Ecto neural progenitor cell (in vitro differentiated cells): ENCODE measurements at regions not wholly inside any gene's neighbourhood (a gene's known extent, or its start where the extent isn't known, plus 50 kb on each side); places are given as distances from the start of the nearest gene placed in this dataset.
"Not testable (repeated sequence)": the region's sequence is repeated elsewhere in the genome, so short reads cannot be mapped to it uniquely, and the experiment has no call there.

ENCODE experiments used
- DNase-seq: peaks from one replicate; pipeline ENCODE4 v3.0.0-alpha.2; 2018; ENCODE audit warnings: low spot score

DNA sequence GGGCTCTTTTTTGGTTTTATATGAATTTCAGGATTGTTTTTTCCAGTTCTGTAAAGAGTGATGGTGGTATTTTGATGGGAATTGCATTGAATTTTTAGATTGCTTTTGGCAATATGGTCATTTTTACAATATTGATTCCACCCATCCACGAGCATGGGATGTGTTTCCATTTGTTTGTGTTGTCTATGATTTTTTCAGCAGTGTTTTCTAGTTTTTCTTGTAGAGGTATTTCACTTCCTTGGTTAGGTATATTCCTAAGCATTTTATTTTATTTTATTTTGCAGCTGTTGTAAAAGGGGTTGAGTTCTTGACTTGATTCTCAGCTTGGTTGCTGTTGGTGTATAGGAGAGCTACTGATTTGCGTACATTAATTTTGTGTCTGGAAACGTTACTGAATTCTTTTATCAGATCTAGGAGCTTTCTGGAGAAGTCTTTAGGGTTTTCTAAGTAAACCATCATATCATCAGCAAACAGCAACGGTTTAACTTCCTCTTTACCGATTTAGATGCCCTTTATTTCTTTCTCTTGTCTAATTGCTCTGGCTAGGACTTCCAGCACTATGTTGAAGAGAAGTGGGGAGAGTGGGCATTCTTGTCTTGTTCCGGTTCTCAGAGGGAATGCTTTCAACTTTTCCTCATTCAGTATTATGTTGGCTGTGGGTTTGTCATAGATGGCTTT is 69.4 kb upstream of the GNG12 start:
- DNase-seq = not testable (repeated sequence)

DNA sequence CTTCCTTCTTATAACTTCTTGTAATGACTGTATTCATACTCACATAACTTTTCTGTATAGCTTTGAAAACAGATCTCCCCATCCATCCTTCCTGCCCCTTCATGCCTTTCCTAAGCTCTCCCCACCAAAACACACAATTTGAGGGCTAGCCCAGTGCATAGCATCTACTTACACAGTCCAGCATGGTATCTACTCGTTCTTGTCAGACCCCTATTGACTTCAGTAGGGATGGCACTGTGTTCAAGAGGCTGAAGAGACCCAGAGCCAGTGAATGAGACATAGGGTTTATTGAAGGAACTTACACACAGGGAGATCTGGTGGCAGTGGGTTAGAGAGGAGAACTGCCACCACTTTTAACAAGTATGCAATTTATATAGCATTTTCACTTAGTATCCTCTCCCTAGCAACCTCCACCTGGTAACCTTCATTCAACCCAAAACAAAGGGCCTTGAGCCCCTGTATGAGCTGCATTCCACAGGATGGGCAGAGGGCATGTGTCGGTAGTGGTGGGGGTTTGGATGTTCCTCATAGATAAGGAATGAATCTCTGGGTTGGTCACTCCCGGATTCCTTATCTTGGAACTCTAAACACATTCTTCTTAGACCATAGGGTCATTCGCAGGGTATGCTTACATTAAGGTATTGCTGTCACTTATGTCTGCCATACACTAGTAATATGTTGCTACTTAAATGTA is 64.9 kb upstream of the GNG12 start:
- no peak for DNase-seq

DNA sequence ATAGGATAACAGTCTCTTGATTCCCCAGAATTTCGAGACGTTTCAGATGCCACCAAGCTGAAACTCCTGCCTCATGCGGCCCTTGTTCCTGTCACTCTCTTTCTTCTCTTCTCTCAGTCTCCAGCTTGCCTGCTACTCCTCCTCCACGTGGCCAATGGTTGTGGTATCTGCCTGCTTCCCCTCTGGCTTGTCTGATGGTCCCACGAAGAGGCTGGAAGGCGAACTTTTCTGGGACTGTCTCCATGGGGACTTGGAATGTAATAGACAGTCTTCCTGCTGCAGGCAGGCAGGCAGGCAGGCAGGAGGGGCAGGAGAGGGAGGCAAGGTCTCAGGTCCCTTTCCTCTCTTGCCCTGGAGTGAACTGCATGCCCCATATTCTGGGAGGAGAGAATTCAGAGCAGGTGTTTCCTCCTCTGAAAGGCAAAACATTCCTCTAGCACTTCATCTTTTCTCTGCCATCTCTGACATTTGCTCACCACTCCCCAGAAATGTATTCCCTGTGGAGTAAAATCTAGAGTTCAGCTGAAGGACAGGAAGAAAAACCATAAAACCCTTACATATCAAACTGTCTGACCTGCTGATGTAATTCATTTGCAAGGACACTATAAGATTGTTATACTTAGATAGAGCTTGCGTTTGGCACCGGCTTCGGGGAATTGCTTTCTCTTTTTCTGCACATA is 64.1 kb upstream of the GNG12 start:
- no peak for DNase-seq

DNA sequence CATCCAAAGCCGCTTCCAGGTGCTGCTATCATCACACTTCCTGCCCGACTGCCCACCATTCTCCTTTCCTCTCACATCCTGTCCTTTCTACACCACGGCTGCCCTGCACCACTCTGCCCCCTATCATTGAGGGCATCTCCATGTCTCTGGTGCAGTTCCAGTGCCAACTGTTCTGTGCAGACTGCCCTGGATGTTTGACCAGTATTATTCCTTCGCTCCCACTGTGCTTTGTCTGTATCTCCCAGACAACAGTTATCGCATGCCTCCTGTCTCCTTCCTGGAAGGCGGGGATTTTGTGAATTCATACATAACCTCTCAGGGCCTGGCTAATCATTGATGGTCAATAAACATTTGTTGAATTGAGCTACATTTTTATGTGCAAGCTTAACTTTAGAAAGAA is 63.6 kb upstream of the GNG12 start:
- no peak for DNase-seq

DNA sequence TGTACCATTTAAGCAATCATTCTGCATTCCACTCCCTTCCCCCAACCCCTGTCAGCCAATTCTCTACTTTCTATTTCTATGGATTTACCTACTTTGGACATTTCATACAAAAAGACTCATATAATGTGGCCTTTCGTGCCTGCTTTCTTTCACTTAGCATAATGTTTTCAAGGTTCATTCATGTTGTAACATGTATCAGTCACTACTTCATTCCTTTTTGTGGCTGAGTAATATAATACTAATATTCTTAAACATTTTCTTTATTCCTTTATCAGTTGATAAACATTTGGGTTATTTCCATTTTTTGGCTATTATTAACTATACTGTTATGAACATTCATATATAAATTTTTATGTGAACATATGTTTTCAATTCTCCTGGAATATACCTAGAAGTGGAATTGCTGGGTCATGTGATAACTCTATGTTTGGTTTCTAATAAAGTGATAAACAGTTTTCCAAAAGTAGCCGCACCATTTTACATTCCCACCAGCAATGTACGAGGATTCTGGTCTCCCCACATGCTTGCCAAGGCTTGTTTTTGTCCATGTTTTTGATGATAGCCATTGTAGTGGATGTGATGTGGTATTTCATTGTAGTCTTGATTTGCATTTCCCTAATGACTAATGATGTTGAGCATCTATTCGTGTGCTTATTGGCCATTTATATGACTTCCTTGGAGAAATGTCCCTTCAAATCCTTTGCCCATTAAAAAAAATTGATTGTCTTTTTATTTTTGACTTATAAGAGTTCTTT is 61.9 kb upstream of the GNG12 start:
- no peak for DNase-seq

DNA sequence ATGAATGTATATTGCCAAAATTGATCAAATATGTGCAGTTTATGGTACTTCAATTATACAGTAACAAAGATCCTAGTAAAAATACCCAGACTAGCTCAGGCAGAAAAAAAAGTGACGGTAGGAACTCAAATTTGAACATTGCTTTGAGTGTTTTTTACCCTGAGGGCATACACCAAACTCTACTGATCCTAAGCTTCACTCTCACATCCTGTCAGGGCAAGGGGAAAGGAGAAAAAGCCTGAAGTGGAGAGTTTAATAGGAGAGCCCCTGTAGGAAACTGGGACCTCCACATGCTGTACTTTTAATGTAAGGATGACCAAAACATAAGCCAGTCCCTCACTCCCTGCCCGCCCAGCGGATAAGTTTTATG is 59.8 kb upstream of the GNG12 start:
- DNase-seq = no peak

DNA sequence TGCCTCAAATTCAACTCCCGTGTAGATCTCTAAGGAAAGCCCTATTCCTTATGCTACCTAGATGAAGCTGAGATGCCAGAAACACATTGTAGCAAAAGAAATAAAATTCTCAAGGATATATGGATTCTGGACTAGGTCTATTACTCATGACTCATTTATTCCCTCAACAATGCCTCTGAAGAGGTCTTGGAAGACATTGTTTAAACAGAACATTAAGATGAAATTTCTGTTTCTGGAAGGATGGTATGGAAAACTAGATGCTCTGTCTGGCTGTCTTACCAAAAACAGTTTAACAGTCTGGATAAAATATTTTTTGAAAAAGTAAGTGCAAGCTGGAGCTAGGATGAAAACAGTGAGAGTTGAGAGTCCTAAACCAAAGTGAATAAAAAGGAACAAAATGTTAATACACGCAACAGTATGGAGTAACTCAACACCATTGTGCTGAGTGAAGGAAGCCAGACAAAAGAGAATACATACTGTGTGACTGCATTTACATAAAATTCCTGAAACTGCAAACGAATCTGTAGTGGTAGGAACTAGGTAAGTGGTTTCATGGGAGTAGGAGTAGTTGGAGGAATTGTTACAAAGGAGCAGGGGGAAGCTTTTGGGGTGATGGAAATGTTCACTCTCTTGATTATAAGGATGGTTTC is 59.3 kb upstream of the GNG12 start:
- no peak for DNase-seq

DNA sequence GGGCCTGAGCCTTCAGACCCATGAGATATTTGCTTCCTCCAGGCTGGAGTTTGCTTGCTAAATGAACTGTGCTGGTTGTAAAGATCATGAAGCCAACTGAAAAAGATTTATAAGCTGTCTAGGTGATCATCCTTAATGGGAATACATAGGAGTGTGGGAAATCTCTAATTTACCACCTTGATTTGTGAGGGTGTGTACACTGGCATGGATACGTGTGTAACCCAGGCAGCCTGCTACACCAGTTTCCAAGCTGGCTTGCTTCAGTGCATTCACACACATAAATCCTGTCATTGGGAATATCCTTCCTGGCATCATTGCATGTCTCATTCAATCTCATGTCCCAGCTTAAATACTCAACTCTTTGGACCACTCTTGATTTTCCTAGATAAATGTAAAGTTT is 57.6 kb upstream of the GNG12 start:
- DNase-seq = no peak

DNA sequence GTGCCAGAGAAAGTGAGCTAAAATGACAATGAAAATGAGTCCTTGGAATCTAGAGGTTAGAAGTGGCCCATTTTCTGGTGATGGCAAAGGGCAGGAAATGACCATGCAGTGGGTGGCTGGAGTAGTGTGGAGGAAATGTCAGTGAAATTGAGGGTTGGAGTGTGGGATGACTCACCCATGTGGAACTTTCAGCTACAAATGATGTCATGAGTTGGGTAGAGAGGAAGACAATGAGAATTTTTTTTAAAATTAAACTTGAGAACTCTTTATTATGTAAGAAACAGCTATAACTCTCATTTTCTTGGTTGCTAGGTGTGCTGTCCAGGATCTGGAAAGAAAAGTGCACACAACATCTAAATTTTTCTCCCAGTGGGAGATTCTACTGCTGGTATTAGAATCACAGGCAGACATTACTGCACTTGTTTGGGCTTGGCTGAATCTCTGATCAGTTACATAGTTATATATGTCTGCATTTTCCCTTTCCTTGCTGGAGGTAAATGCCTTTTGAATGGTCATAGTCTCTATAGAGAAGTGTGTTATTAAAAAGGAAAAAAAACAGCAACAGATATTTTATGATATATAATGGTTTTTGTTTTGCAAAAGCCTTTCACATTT is 56.8 kb upstream of the GNG12 start:
- DNase-seq = no peak

DNA sequence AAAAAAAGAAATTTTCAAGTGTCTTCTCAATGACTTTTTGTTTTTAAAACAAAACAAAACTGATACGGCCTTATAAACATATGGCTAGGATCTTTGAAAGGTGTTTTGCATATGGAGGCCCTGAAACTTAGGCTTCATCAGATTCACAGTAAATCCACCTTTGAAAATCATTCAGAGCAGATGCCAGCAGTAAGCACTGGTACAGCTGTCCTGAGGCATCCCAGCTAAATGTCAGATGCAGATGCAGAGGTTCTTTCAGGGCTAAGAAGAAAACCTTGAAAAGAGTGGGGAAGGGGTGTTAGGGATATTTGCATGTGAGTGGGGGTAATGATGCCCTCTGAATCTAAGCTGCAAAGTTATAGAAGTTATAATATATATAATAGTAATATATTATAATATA is 56.2 kb upstream of the GNG12 start:
- no peak for DNase-seq

DNA sequence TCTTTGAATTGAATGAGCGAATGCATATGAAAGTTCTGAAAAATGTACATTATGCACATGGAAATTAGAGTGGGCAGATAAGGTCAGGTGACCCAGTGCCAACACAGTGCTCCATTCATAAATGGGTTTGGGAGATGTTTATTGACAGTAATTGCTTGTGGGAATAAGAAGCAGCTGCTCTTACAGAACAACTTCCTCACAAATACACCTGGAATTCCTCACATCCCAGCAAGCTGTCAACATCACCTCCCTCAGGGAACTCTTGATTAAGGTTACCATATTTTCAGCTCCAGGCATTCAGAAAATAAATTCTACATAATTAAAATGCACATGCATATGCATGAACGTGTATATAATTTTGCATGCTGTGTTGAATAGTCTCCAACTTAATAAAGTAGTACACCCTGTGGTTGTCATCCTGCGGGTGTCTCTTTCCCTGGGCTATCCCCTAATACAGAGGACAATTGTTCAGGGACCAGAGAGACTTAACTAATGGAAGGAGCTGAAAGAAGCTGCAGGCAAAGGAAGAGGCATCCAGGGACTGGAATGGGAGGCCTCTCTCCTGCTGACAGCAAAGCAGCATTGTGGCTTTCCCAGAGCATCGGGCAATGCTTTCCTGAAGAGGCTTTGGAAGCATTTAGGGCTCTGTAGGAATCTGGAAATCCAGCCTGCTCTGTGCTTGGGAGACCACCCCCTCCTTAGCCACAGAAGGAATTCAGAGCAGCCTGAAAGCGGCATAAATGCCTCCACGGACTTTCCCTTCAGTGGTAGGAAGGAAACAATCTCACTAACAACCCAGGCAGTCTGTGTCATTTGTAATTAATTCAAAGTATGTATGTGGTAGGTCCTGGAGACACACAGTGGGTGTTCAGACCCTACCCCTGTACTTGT is 55.2 kb upstream of the GNG12 start:
- DNase-seq = peak; percentile 57

DNA sequence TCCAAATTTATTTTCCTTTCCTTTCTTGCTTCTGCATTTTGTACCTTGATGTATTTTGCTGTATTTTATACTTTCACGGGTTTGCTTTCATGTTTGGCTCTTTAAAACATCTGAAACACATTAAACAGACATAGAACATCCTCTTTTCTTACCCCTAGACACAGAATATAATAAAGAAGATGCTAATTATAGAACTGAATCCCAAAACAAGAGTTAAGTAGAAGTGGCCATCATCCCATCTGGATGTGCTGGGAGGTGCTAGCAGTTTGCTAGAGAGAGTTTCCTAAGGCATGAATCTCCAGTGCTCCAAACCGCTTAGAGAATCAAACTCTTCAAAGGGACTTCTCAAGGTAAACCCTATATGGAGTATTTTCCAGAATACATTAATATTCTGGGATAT is 53.9 kb upstream of the GNG12 start:
- no peak for DNase-seq

DNA sequence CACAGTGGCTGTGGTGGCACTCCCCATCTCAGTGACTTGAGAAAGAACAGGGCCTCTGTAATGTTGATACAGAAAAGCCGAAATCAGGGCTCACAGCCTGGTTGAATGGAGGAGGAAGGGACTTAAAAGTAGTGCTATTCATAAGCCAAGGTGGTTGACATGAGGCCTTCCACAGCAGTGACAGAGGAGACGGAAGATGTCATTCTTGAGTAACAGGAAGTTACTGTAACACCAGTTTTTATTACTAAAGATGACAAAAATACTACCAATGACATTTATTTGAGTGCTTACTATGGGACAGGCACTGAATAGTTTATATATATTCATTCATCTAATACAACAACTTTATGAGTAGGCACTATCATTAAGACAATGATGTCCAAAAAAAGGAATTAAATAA is 52.8 kb upstream of the GNG12 start:
- no peak for DNase-seq

DNA sequence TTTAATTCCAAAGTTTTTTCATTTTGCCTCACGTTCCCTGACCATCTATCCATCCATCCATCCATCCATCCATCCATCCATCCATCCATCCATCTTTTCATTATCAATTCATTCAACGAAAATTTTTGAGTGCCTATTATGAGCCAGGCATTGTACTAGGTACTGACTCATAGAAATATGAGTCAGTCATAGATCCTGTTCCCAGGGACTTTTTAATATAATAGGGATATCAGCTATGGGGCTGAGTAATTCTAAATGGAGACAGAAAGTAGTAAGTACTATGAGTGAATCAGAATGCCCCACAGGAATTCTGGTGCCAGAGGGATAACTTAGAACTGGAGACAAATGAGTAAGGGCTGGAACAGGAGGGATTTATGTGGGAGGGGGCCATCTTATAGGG is 49.8 kb upstream of the GNG12 start:
- no peak for DNase-seq
